GM10248 (cell line): ENCODE measurements at regions not wholly inside any gene's neighbourhood (a gene's known extent, or its start where the extent isn't known, plus 50 kb on each side); places are given as distances from the start of the nearest gene placed in this dataset.

ENCODE experiments used
- CTCF ChIA-PET: fragments of 300-600 bp; sonication (Branson Sonifier 250); formaldehyde crosslinking; extraction: SDS; loops from one replicate; lab custom pipeline; 2021; ENCODE audit warnings: antibody characterized with exemption; lab: Yijun Ruan, JAX
- POLR2A ChIA-PET: fragments of 350-650 bp; sonication (Branson Sonifier 250); formaldehyde crosslinking; extraction: SDS; loops from one replicate; lab custom pipeline; 2020; ENCODE audit warnings: antibody characterized with exemption; lab: Yijun Ruan, JAX
- DNase-seq: peaks from one replicate; pipeline ENCODE4 v3.0.0; 2012; ENCODE audit errors: extremely low spot score
- TF ChIP-seq, protein P1 (sequence below): IDR thresholded peaks from 2 replicates; pipeline ENCODE4 v1.5.1; 2012; ENCODE audit warnings: mild to moderate bottlenecking, low read depth; ENCODE audit errors: extremely low read depth, missing control alignments, control extremely low read depth

DNA sequence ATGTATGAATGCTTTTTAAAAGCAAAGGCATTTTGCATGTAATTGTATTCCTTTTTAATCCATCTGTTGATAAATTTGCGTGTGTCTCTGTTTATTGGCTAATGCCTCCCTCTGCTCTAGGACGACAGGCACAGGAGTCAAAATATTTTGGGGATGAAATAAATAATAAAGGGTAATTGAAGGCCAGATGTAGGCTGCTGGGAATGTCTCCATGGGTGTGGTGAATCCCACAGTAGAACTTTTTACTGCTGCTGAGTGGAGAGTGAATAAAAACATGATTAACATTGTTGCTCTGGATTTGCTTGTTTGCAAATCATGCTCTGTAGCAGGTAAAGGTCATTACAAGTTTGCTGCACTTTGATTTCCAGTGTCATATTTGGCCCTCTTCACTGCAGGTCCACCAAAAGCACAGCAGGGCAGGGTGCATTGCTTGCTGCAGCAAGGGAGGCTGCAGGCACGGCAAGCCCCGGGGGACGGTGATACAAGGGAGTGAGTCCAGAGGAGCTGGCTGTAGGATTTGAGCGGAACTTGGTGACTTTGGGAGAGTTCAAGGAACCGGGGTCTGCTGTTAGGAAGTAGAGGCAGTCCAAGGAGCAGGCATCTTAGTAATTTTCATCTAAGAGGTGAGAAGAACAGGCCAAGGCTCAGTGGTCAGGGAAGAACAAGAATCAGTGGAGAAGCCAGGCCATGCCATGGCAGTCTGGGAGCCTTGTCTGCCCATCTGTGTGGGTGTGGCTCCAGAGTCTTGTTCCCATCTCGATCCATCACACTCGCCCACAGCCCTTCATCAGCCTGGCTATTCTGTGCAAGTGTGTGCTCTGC is 201.5 kb upstream of the RAB6C start:
- no peak for DNase-seq
- ChIA-PET CTCF (no interaction called here), POLR2A (no interaction called here)
- TF ChIP-seq, protein P1, sequence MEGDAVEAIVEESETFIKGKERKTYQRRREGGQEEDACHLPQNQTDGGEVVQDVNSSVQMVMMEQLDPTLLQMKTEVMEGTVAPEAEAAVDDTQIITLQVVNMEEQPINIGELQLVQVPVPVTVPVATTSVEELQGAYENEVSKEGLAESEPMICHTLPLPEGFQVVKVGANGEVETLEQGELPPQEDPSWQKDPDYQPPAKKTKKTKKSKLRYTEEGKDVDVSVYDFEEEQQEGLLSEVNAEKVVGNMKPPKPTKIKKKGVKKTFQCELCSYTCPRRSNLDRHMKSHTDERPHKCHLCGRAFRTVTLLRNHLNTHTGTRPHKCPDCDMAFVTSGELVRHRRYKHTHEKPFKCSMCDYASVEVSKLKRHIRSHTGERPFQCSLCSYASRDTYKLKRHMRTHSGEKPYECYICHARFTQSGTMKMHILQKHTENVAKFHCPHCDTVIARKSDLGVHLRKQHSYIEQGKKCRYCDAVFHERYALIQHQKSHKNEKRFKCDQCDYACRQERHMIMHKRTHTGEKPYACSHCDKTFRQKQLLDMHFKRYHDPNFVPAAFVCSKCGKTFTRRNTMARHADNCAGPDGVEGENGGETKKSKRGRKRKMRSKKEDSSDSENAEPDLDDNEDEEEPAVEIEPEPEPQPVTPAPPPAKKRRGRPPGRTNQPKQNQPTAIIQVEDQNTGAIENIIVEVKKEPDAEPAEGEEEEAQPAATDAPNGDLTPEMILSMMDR, result no peak

DNA sequence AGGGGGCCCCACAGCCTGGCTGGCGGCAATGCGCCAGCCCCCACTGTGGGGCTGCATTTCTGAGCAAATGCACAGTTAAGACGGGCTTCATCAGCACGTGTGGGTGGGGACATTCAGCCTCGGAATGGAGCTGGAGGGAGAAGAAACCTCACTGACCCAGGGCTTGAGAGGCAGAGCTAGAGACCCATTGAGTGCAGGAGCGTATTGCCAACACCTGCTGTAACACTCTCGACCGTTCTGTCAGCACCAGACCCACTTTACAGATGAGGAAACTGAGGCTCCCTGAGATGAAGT is 200.9 kb upstream of the RAB6C start:
- CTCF ChIA-PET, result no interaction called here
- TF ChIP-seq, protein P1, result no peak
- no peak for DNase-seq
- POLR2A ChIA-PET, result no interaction called here

DNA sequence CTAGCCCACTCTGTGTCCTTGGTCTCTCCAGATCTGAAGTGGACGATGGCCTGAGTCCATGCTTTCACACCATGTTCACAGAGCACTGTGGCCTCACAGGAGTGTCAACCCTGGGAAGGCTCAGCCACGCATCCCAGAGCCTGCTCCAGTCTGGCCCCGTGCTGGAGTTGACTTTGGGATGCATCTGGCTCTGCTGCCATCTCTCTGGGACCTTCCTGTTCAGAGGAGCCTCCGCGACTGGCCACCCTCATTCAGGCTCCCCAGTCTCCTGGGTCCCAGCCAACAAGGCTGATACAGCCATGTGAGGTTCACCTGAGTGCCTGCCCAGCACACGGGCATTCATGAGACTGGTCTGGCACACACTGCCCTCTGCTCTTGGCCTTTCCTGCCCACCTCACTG is 199.7 kb upstream of the RAB6C start:
- TF ChIP-seq, protein P1, result no peak
- DNase-seq, result no peak
- CTCF ChIA-PET, result no interaction called here
- POLR2A ChIA-PET, result no interaction called here

DNA sequence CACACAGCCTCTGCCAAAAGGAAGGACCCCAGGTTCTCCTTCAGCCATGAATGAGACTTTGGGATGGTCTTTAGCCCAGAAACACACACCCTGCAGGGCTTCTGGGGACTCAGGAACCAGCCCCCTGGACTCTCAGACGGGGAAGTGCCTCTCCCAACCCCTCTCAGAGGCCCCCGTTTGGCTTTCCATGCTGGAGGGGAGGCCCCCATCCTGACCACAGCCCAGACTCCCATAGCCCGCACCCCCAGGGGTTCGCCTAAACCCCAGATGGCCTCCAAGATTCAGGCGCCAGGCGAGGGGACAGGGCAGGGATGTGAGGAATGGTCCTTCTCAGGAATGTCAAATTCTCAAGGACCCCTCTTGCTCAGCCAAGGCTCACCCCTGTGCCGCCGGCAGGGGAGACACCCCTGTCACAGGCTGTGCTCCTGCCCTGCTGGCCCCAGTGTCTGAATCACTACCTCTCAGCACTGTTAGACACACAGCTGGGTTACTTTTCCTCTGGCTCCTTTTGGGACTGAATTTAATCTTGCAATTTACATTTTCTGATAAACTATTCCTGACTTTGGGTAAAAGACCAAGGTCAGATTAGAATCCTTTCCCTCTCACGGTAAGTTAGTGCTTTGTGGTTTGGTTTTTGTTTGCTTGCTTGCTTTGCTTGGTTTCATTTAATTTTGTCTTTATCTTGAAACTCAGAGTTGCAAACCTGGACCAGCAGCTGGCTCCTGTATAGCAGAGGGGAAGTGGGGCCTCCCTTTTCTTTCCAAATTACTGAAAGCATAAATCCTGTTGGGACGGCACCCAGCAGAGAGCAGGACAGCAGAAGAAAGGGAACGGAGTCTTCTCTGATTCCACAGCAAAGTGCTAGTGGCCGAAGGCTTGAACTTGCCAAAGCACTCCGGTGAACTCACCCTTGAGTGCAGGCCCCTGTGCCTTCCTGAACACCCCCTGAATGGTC is 198.9 kb upstream of the RAB6C start:
- CTCF ChIA-PET, result no interaction called here
- no peak for DNase-seq
- TF ChIP-seq, protein P1, result no peak
- POLR2A ChIA-PET, result no interaction called here

DNA sequence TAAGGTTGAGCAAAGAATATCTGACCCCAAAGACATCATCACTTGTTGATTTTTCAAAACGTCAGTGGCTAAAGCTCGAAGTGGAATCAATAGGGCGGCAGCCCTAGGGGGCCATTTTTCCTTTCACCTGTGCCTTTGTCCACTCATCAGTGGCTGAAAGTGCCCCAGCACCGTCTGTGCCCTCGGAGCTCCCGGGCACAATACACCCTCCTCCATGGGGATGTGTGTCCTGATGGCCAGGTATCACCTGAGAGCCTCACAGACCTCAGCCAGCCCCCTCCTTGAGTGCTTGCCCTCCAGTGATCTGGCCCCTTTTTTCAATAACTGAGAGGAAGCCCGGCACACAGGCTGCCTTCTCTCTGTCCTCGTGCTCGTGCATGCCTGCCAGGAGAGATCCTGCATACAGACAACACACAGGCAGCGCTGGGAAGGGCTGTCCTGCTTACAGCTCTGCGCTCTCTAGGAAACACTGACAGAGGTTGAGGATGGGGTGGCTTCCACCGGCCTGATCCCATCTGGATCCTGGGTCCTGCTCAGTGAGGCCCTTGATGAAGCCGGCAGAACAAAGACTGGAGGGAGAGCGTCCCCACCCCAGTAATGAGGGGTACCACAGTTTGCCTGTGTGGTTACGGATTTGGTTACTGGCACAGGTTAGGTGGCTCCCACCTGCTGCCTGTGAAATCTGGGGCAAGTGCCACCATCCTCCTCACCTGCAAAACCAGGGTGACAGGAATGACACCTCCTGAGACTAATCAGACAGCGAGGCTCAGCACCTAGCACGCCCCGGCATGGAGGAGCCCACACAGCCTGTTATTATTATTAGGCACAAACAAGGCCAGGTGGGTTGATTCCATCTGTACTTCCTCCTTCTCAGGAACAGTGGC is 197.5 kb upstream of the RAB6C start:
- DNase-seq, result no peak
- TF ChIP-seq, protein P1, result no peak
- ChIA-PET CTCF (no interaction called here), POLR2A (no interaction called here)

DNA sequence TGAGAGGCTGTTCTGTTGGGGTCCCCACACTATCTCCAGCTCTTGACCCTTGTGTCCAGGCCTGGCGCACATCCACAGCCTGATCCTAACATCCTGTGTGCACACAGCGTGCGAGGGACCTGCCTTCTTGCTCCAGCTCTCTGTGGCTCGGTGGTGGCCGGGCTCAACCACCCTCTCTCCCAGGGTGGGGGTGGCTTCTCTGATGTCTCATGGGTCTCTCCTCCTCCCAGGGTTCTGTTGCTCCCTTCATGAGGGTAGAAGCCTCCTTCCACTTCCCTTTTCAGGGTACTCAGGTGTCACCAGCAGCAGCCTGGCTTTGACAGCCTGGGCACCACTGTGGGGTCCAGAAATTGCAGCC is 196.9 kb upstream of the RAB6C start:
- POLR2A ChIA-PET, result no interaction called here
- CTCF ChIA-PET, result no interaction called here
- TF ChIP-seq, protein P1, result no peak
- no peak for DNase-seq
